Cardiac muscle cell (in vitro differentiated cells and primary cell): ENCODE measurements at regions not wholly inside any gene's neighbourhood (a gene's known extent, or its start where the extent isn't known, plus 50 kb on each side); places are given as distances from the start of the nearest gene placed in this dataset.

ENCODE experiments used
- DNase-seq, 2 donors: peaks; one replicate each; pipeline versions ENCODE4 v3.0.0 to v3.0.0-alpha.2; 2010 to 2017; ENCODE audit warnings: low read depth in 1 of 2, low spot score in 1 of 2
- H3K27ac ChIP-seq: fragments of 200-600 bp; sonication (generic); 2 replicates; pipeline ENCODE4 v1.5.1; 2016
- H3K27me3 ChIP-seq: fragments of 200-600 bp; sonication (generic); 2 replicates; pipeline ENCODE4 v1.6.0; 2016; ENCODE audit warnings: control low read depth
- H3K36me3 ChIP-seq: fragments of 200-600 bp; sonication (generic); 2 replicates; pipeline ENCODE4 v1.5.1; 2016; ENCODE audit warnings: control low read depth
- H3K4me1 ChIP-seq: fragments of 200-600 bp; sonication (generic); 2 replicates; pipeline ENCODE4 v1.8.1; 2017; ENCODE audit warnings: low read depth, mild to moderate bottlenecking, mixed run types
- H3K4me3 ChIP-seq: fragments of 200-600 bp; sonication (generic); 2 replicates; pipeline ENCODE4 v1.5.1; 2016; ENCODE audit warnings: mild to moderate bottlenecking
- H3K9me3 ChIP-seq: fragments of 200-600 bp; sonication (generic); 2 replicates; pipeline ENCODE4 v1.5.1; 2017; ENCODE audit warnings: low read depth, mild to moderate bottlenecking, control low read depth
- CTCF ChIP-seq: IDR thresholded peaks from 2 replicates; pipeline ENCODE4 v1.5.1; 2012; ENCODE audit warnings: low read depth, mild to moderate bottlenecking, low read length

GRCh38 chr1:228987286-228987685 lies 252.0 kb downstream of the RHOU start:
- no peaks in the 10 kb centered on the region for H3K9me3 ChIP-seq
- no peak overlapping the region for H3K27ac ChIP-seq
- H3K4me1 ChIP-seq: no peaks in the 10 kb centered on the region
- no peak overlapping the region for H3K4me3 ChIP-seq
- no peaks in the 10 kb centered on the region for H3K27me3 ChIP-seq
- DNase-seq: no peak
- no peaks in the 10 kb centered on the region for H3K36me3 ChIP-seq
- no peak for TF ChIP-seq CTCF

- no peak overlapping the region for H3K27ac ChIP-seq
- H3K4me3 ChIP-seq: no peak overlapping the region
- no peaks in the 10 kb centered on the region for H3K36me3 ChIP-seq
- no peaks in the 10 kb centered on the region for H3K9me3 ChIP-seq
- H3K4me1 ChIP-seq: no peaks in the 10 kb centered on the region
- no peaks in the 10 kb centered on the region for H3K27me3 ChIP-seq
- DNase-seq: no peak
- TF ChIP-seq CTCF: no peak
Measured at GRCh38 chr1:228987736-228988506, 252.6 kb downstream of the RHOU start.

DNA sequence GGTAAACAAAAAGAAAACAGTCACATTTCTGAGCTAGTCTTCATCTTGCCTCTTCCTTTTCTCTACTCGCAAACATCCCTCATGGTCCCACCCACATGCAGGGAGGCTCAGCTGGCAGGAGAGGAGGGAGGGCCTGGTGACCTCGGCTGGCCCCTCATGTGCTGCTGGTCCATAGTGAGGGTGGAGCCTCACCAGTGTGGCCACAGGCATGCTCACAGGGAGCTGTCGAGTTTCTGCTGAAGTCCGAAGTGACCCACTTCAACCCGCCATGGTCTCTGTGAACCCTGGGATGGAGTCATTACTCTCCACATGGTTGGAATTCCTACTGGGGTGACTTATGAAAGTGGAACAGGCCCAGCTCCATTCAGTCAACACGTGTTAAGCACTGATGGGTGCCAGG lies 253.4 kb downstream of the RHOU start:
- TF ChIP-seq CTCF: no peak
- no peak overlapping the region for H3K27ac ChIP-seq
- peak; percentile 21 to 86 for DNase-seq
- H3K4me1 ChIP-seq: no peaks in the 10 kb centered on the region
- no peaks in the 10 kb centered on the region for H3K9me3 ChIP-seq
- H3K27me3 ChIP-seq: no peaks in the 10 kb centered on the region
- no peak overlapping the region for H3K4me3 ChIP-seq
- no peaks in the 10 kb centered on the region for H3K36me3 ChIP-seq

GRCh38 chr1:228989176-228989575 lies 253.9 kb downstream of the RHOU start:
- H3K36me3 ChIP-seq: no peaks in the 10 kb centered on the region
- H3K4me1 ChIP-seq: no peaks in the 10 kb centered on the region
- no peaks in the 10 kb centered on the region for H3K27me3 ChIP-seq
- H3K27ac ChIP-seq: no peak overlapping the region
- TF ChIP-seq CTCF: no peak
- no peaks in the 10 kb centered on the region for H3K9me3 ChIP-seq
- no peak overlapping the region for H3K4me3 ChIP-seq
- no peak for DNase-seq

DNA sequence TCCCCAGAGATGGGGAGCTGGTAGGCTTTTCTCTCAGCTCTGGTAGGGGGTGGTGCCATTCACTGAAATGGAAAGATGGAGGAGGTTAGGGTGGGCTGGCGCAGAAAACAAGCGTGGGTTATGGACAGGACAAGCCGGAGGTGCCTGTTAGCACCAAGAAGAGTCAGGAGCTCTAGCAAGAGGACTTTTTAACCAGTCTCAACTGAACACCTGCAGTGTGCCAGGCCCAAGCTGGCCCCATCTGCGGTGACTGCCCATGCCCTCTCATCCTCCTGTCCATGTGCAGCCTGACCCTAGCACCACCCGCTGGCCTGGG lies 254.4 kb downstream of the RHOU start:
- TF ChIP-seq CTCF: no peak
- no peaks in the 10 kb centered on the region for H3K36me3 ChIP-seq
- DNase-seq: no peak
- no peaks in the 10 kb centered on the region for H3K27me3 ChIP-seq
- no peaks in the 10 kb centered on the region for H3K4me1 ChIP-seq
- no peak overlapping the region for H3K27ac ChIP-seq
- no peak overlapping the region for H3K4me3 ChIP-seq
- no peaks in the 10 kb centered on the region for H3K9me3 ChIP-seq
